PFSK-1 (cell line): ENCODE measurements at regions not wholly inside any gene's neighbourhood (a gene's known extent, or its start where the extent isn't known, plus 50 kb on each side); places are given as distances from the start of the nearest gene placed in this dataset.

Source experiments
- FOXP2 ChIP-seq: optimal IDR thresholded peaks from 2 replicates; pipeline ENCODE3; 2011; ENCODE audit warnings: borderline replicate concordance, control low read depth, inconsistent platforms; ENCODE audit not compliant: insufficient read depth; ENCODE audit errors: extremely low read length, extremely low read depth
- POLR2AphosphoS5 ChIP-seq: IDR thresholded peaks from 2 replicates; pipeline ENCODE4 v1.6.1; 2012; ENCODE audit warnings: low read depth, mild to moderate bottlenecking, control low read depth, low read length, moderate library complexity
- REST ChIP-seq, 2 experiments: IDR thresholded peaks; 2 replicates each; pipeline versions ENCODE4 v1.6.1 to v1.8.0; 2011 to 2012; ENCODE audit warnings: low read depth in 2 of 2, low read length in 2 of 2, control low read depth in 1 of 2, inconsistent platforms in 1 of 2, mild to moderate bottlenecking in 1 of 2, moderate library complexity in 1 of 2; ENCODE audit not compliant: insufficient read depth in 1 of 2
- SIN3A ChIP-seq: IDR thresholded peaks from 2 replicates; pipeline ENCODE4 v1.6.1; 2012; ENCODE audit warnings: mild to moderate bottlenecking, low read length, moderate library complexity, borderline replicate concordance; ENCODE audit not compliant: insufficient read depth
- TAF1 ChIP-seq: IDR thresholded peaks from 2 replicates; pipeline ENCODE4 v1.6.1; 2012; ENCODE audit warnings: low read length, control low read depth, borderline replicate concordance; ENCODE audit not compliant: insufficient read depth

GRCh38 chr16:48916566-48916965 is 306.6 kb upstream of the N4BP1 start:
- TF ChIP-seq TAF1, result no peak
- TF ChIP-seq SIN3A, result no peak
- TF ChIP-seq REST (IDR thresholded peaks at IDR 0.05; ENCODE audit: insufficient read depth in 1 of 2, low read depth in 2 of 2, low read length in 2 of 2), result no peak
- no peak for TF ChIP-seq FOXP2
- no peak for TF ChIP-seq POLR2AphosphoS5

GRCh38 chr16:48914070-48914469 is 304.1 kb upstream of the N4BP1 start:
- TF ChIP-seq FOXP2, result no peak
- no peak for TF ChIP-seq TAF1
- no peak for TF ChIP-seq SIN3A
- no peak for TF ChIP-seq POLR2AphosphoS5
- TF ChIP-seq REST (IDR thresholded peaks at IDR 0.05; ENCODE audit: insufficient read depth in 1 of 2, low read depth in 2 of 2, low read length in 2 of 2), result no peak

- TF ChIP-seq FOXP2 (no peak), TAF1 (no peak), REST (IDR thresholded peaks at IDR 0.05; ENCODE audit: insufficient read depth in 1 of 2, low read depth in 2 of 2, low read length in 2 of 2) (no peak), POLR2AphosphoS5 (no peak), SIN3A (no peak)
Measured at GRCh38 chr16:48913384-48913783, 303.4 kb upstream of the N4BP1 start.

- no peak for TF ChIP-seq POLR2AphosphoS5
- no peak for TF ChIP-seq REST (IDR thresholded peaks at IDR 0.05; ENCODE audit: insufficient read depth in 1 of 2, low read depth in 2 of 2, low read length in 2 of 2)
- TF ChIP-seq FOXP2, result no peak
- TF ChIP-seq SIN3A, result no peak
- TF ChIP-seq TAF1, result no peak
Measured at GRCh38 chr16:48912360-48912759, 302.4 kb upstream of the N4BP1 start.

GRCh38 chr16:48911700-48912099 is 301.7 kb upstream of the N4BP1 start:
- no peak for TF ChIP-seq SIN3A
- no peak for TF ChIP-seq TAF1
- TF ChIP-seq FOXP2, result no peak
- TF ChIP-seq POLR2AphosphoS5, result no peak
- TF ChIP-seq REST (IDR thresholded peaks at IDR 0.05; ENCODE audit: insufficient read depth in 1 of 2, low read depth in 2 of 2, low read length in 2 of 2), result no peak
